Adrenal gland (tissue), 9 donors: ENCODE measurements at regions not wholly inside any gene's neighbourhood (a gene's known extent, or its start where the extent isn't known, plus 50 kb on each side); places are given as distances from the start of the nearest gene placed in this dataset.

Experiments
- DNase-seq, 7 donors: peaks; one replicate each; pipeline ENCODE4 v3.0.0-alpha.2; 2019 to 2020
- H3K27ac ChIP-seq, 5 donors: fragments of 200-600 bp; sonication (generic) in 4 of 5; 1 replicate in 3 of 5; 2 replicates in 2 of 5; pipeline versions ENCODE4 v1.5.1 to v1.8.0; 2016 to 2020; ENCODE audit warnings: mild to moderate bottlenecking in 1 of 5
- H3K27me3 ChIP-seq: fragments of 200-600 bp; 2 replicates; pipeline ENCODE4 v1.8.0; 2021
- H3K36me3 ChIP-seq, 2 donors: fragments of 200-600 bp; replicated peaks in 1 of 2; 1 replicate in 1 of 2; 2 replicates in 1 of 2; pipeline versions ENCODE4 v1.5.1 to v1.8.0; 2018 to 2022
- H3K4me1 ChIP-seq, 2 donors: fragments of 200-600 bp; replicated peaks in 1 of 2; 1 replicate in 1 of 2; 2 replicates in 1 of 2; pipeline versions ENCODE4 v1.5.1 to v1.8.0; 2018 to 2021
- H3K4me3 ChIP-seq, 4 donors: fragments of 200-600 bp; sonication (generic) in 3 of 4; one replicate each; pipeline ENCODE4 v1.5.1; 2016 to 2018
- H3K9me3 ChIP-seq, 3 donors: fragments of 200-600 bp; sonication (generic) in 1 of 3; replicated peaks in 1 of 3; 1 replicate in 2 of 3; 2 replicates in 1 of 3; pipeline versions ENCODE4 v1.5.1 to v1.8.0; 2016 to 2021
- POLR2A ChIP-seq, 2 donors: fragments of 450-650 bp; IDR thresholded peaks; one replicate each; pipeline ENCODE4 v1.6.1; 2017; ENCODE audit warnings: antibody characterized with exemption in 2 of 2, mild to moderate bottlenecking in 2 of 2, moderate library complexity in 1 of 2
- WGBS, 4 donors: extraction: QIAGEN DNeasy Blood & Tissue Kit in 2 of 4; methylation state at CpG; one replicate each; pipeline versions ENCODE4 v1.1.5 to v1.1.7; 2013 to 2017; 5-methylcytosine and 5-hydroxymethylcytosine counted together
- intact Hi-C, 2 donors: fragments of 100-400 bp; cut with DNase I; formaldehyde crosslinking; loops; one replicate each; pipeline versions ENCODE4 v1.14.1 to v1.15.0; 2022 to 2023
- TF ChIP-seq, protein P1 (sequence below), 6 experiments: fragments of 450-650 bp in 4 of 6; fragments of 200-600 bp in 2 of 6; sonication (generic) in 1 of 6; IDR thresholded peaks; 1 replicate in 5 of 6; 2 replicates in 1 of 6; pipeline versions ENCODE4 v1.5.1 to v1.8.0; 2016 to 2021; ENCODE audit warnings: antibody characterized with exemption in 6 of 6, mild to moderate bottlenecking in 2 of 6, moderate library complexity in 1 of 6
- donor health status: healthy with polysubstance abuse.
- donor health status: Bipolar disorder and iron deficiency.
- donor health status: DM: yes; HTN: yes; CAD: no.
- donor health status: DM: no; HTN: no; CAD: no.
- donor health status: DM: no; HTN: no; CAD: no.

GRCh38 chr5:44236040-44236439, 153.2 kb downstream of the FGF10 start:
- H3K9me3 ChIP-seq: no peaks in the 10 kb centered on the region
- no peaks in the 10 kb centered on the region for H3K36me3 ChIP-seq
- H3K27ac ChIP-seq: no peak overlapping the region
- DNase-seq: no peak
- WGBS, 4 donors: 77 to 83% (median 78%) methylated on average over 2 to 4 of the region's 4 CpGs
- H3K27me3 ChIP-seq: no peaks in the 10 kb centered on the region
- TF ChIP-seq POLR2A (IDR thresholded peaks at IDR 0.05): no peak
- TF ChIP-seq, protein P1, sequence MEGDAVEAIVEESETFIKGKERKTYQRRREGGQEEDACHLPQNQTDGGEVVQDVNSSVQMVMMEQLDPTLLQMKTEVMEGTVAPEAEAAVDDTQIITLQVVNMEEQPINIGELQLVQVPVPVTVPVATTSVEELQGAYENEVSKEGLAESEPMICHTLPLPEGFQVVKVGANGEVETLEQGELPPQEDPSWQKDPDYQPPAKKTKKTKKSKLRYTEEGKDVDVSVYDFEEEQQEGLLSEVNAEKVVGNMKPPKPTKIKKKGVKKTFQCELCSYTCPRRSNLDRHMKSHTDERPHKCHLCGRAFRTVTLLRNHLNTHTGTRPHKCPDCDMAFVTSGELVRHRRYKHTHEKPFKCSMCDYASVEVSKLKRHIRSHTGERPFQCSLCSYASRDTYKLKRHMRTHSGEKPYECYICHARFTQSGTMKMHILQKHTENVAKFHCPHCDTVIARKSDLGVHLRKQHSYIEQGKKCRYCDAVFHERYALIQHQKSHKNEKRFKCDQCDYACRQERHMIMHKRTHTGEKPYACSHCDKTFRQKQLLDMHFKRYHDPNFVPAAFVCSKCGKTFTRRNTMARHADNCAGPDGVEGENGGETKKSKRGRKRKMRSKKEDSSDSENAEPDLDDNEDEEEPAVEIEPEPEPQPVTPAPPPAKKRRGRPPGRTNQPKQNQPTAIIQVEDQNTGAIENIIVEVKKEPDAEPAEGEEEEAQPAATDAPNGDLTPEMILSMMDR (IDR thresholded peaks at IDR 0.05): no peak
- intact Hi-C loops: no loop called here
- no peak overlapping the region for H3K4me3 ChIP-seq
- H3K4me1 ChIP-seq: no peaks in the 10 kb centered on the region

- H3K9me3 ChIP-seq: no peaks in the 10 kb centered on the region
- no peaks in the 10 kb centered on the region for H3K4me1 ChIP-seq
- no peak overlapping the region for H3K4me3 ChIP-seq
- 72 to 84% (median 74%) methylated on average over 2 of the region's 2 CpGs for WGBS, 4 donors
- intact Hi-C loops: no loop called here
- TF ChIP-seq, protein P1 (IDR thresholded peaks at IDR 0.05): no peak
- no peak for TF ChIP-seq POLR2A (IDR thresholded peaks at IDR 0.05)
- no peak overlapping the region for H3K27ac ChIP-seq
- no peaks in the 10 kb centered on the region for H3K27me3 ChIP-seq
- DNase-seq: no peak
- no peaks in the 10 kb centered on the region for H3K36me3 ChIP-seq
Measured at GRCh38 chr5:44233691-44234090, 155.5 kb downstream of the FGF10 start.

DNA sequence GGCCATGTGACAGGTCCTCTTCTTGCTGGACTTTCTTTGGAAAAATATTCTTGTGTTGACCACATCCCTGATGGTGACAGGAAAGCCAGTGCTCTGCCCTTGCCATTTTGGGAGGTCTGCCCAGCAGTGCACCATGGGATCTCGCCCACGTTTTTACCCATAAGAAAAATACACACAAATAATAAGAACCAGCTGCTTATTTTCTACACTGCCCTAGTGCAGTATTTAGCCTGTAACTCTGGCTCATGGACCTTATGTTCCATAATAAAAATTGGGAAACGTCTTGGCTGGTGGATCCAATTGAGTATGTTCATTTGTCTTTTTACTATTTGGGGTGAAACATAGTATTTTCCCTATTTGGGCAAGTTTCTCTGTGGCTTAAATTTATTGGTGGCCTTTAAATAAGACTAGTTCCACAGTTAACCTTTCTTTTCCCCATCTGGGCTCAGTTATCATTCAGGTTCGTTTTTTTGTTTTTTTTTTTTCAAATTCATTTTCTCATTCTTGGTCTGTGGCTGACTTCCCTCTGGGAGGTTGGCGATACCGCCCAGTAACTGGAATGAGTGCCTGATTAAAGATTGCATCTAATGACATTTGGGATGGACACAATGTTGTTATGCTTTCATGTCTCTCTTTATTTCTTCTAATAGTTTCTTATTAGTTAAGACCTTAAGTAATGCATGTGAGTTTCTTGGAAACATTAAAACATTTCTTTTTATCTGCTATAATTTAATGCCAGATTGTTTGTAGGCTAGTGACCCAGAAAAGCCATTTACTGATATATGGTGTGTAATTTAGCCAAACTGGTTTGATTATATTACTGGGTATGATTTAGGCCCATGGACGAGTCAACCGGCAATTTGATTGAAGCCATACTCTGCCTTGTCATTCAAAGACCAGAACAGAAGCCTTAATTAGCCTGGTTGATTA, 163.7 kb downstream of the FGF10 start:
- 62 to 66% (median 64%) methylated on average over 8 of the region's 8 CpGs for WGBS, 4 donors
- no peak overlapping the region for H3K4me3 ChIP-seq
- H3K9me3 ChIP-seq: no peaks in the 10 kb centered on the region
- DNase-seq: no peak
- H3K27ac ChIP-seq: no peak overlapping the region
- H3K27me3 ChIP-seq: no peaks in the 10 kb centered on the region
- H3K36me3 ChIP-seq: no peaks in the 10 kb centered on the region
- TF ChIP-seq, protein P1 (IDR thresholded peaks at IDR 0.05): no peak
- no peak for TF ChIP-seq POLR2A (IDR thresholded peaks at IDR 0.05)
- intact Hi-C loops: no loop called here
- H3K4me1 ChIP-seq: no peaks in the 10 kb centered on the region

DNA sequence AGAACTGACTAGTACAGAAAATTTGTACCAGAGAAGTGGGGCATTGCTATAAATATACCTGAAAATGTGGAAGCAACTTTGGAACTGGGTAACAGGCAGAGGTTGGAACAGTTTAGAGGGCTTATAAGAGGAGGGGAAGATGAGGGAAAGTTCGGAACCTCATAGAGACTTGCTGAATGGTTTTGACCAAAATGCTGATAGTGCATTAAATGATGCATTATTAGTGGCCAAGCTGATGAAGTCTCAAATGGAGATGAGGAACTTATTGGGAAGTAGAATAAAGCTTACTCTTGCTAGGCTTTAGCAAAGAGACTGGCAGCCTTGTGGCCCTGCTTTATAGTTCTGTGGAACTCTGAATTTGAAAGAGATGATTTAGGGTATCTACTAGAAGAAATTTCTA, 189.8 kb downstream of the FGF10 start:
- Histone ChIP-seq H3K36me3 (no peaks in the 10 kb centered on the region), H3K9me3 (peaks cover 0 to 5% (median 0%) of the 10 kb centered on the region in 3 donors), H3K27ac (no peak overlapping the region), H3K27me3 (no peaks in the 10 kb centered on the region), H3K4me3 (no peak overlapping the region), H3K4me1 (no peaks in the 10 kb centered on the region)
- intact Hi-C loops: no loop called here
- TF ChIP-seq POLR2A (IDR thresholded peaks at IDR 0.05): no peak
- TF ChIP-seq, protein P1 (IDR thresholded peaks at IDR 0.05): no peak
- whole genome bisulfite sequencing, 4 donors: 68 to 88% (median 85%) methylated on average over 1 of the region's 1 CpG
- DNase-seq: no peak
